GM23338 (cell line): ENCODE measurements at regions not wholly inside any gene's neighbourhood (a gene's known extent, or its start where the extent isn't known, plus 50 kb on each side); places are given as distances from the start of the nearest gene placed in this dataset.

Experiments used
- CREB1 ChIP-seq: fragments of 250-450 bp; sonication (Bioruptor Pico); IDR thresholded peaks from 2 replicates; pipeline ENCODE4 v1.5.0; 2020; ENCODE audit warnings: low read depth, mild to moderate bottlenecking, moderate library complexity
- CTCF ChIP-seq, 2 experiments: fragments of 200-600 bp in 1 of 2; sonication (generic) in 1 of 2; conservative IDR thresholded peaks; 2 replicates each; pipeline versions ENCODE4 v1.5.1 to v1.6.1; 2016 to 2017; ENCODE audit warnings: antibody characterized with exemption in 2 of 2, low read depth in 2 of 2, mild to moderate bottlenecking in 2 of 2, moderate library complexity in 1 of 2
- ETS1 ChIP-seq: IDR thresholded peaks from 2 replicates; pipeline ENCODE4 v1.6.1; 2016; ENCODE audit warnings: antibody characterized with exemption
- EZH2 ChIP-seq: fragments of 200-600 bp; sonication (generic); IDR thresholded peaks from one replicate; pipeline ENCODE4 v1.8.0; 2017; ENCODE audit warnings: antibody characterized with exemption, mild to moderate bottlenecking, low read depth; ENCODE audit not compliant: unreplicated experiment

- TF ChIP-seq CTCF (conservative IDR thresholded peaks at IDR 0.05; ENCODE audit: low read depth in 2 of 2) = no peak
- TF ChIP-seq EZH2 = no peak
- no peak for TF ChIP-seq CREB1 (CRISPR knock-in tag)
- TF ChIP-seq ETS1 = no peak
Measured at GRCh38 chr4:149223659-149224058, 592.0 kb downstream of the IQCM start.
